Left lung (tissue), 4 donors: ENCODE measurements at regions not wholly inside any gene's neighbourhood (a gene's known extent, or its start where the extent isn't known, plus 50 kb on each side); places are given as distances from the start of the nearest gene placed in this dataset.
A peak's percentile ranks its signal among the peaks of the same experiment; 100 is the strongest.

Experiments used
- ATAC-seq: fragments of 200-7000 bp; cut with Tn5 transposase; one replicate; pipeline ENCODE4 v1.9.1; 2020; ENCODE audit warnings: moderate library complexity
- DNase-seq, 4 donors: peaks; one replicate each; pipeline ENCODE4 v3.0.0-alpha.2; 2013 to 2020
- H3K27ac ChIP-seq, 2 donors: fragments of 200-600 bp; sonication (generic) in 1 of 2; one replicate each; pipeline versions ENCODE4 v1.5.0 to v1.8.0; 2020 to 2021
- H3K27me3 ChIP-seq, 2 donors: fragments of 200-600 bp; sonication (generic) in 1 of 2; one replicate each; pipeline versions ENCODE4 v1.5.0 to v1.8.0; 2020 to 2021
- H3K36me3 ChIP-seq, 2 donors: fragments of 200-600 bp; sonication (generic) in 1 of 2; one replicate each; pipeline versions ENCODE4 v1.5.0 to v1.8.0; 2020 to 2021
- H3K4me1 ChIP-seq, 2 donors: fragments of 200-600 bp; one replicate each; pipeline ENCODE4 v1.8.0; 2021
- H3K4me3 ChIP-seq, 2 donors: fragments of 200-600 bp; sonication (generic) in 1 of 2; one replicate each; pipeline versions ENCODE4 v1.5.0 to v1.8.0; 2020 to 2021; ENCODE audit warnings: mild to moderate bottlenecking in 1 of 2
- H3K9me3 ChIP-seq, 2 donors: fragments of 200-600 bp; sonication (generic) in 1 of 2; one replicate each; pipeline versions ENCODE4 v1.5.0 to v1.8.0; 2020 to 2021
- intact Hi-C, 2 donors: fragments of 100-400 bp; cut with DNase I; formaldehyde crosslinking; loops; one replicate each; pipeline versions ENCODE4 v1.11.2 to v1.14.2; 2022
- TF ChIP-seq, protein P1 (sequence below), 2 donors: fragments of 200-600 bp; sonication (generic) in 1 of 2; IDR thresholded peaks; one replicate each; pipeline versions ENCODE4 v1.5.0 to v1.8.0; 2021; ENCODE audit warnings: antibody characterized with exemption in 2 of 2
- donor health status: DM: no; HTN: yes; CAD: no.
- donor health status: DM: no; HTN: no; CAD: no.

DNA sequence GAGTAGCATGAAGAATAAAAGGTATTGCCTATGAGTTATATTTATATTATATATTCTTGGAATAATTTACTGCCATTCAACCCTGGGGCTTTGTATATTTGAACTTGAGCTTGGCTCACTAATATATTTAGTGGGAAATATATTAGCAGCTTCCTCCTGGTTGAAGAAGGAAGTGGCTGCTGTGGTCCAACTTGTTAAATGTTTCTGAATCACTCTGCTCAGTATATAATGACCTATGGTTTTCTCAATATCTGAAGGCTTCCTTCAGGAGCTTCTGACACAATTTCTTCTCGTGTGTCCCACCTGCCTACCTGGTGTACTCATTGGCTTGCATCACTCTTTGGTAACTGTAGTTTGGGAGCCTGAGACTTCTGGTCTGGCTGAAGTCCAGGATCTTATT lies 646.4 kb downstream of the TBC1D4 start:
- TF ChIP-seq, protein P1, sequence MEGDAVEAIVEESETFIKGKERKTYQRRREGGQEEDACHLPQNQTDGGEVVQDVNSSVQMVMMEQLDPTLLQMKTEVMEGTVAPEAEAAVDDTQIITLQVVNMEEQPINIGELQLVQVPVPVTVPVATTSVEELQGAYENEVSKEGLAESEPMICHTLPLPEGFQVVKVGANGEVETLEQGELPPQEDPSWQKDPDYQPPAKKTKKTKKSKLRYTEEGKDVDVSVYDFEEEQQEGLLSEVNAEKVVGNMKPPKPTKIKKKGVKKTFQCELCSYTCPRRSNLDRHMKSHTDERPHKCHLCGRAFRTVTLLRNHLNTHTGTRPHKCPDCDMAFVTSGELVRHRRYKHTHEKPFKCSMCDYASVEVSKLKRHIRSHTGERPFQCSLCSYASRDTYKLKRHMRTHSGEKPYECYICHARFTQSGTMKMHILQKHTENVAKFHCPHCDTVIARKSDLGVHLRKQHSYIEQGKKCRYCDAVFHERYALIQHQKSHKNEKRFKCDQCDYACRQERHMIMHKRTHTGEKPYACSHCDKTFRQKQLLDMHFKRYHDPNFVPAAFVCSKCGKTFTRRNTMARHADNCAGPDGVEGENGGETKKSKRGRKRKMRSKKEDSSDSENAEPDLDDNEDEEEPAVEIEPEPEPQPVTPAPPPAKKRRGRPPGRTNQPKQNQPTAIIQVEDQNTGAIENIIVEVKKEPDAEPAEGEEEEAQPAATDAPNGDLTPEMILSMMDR (IDR thresholded peaks at IDR 0.05): no peak
- H3K4me3 ChIP-seq: no peak overlapping the region
- peaks cover 0 to 4% of the 10 kb centered on the region in 2 donors for H3K9me3 ChIP-seq
- H3K36me3 ChIP-seq: no peaks in the 10 kb centered on the region
- no peak overlapping the region for H3K27ac ChIP-seq
- DNase-seq: no peak
- no peaks in the 10 kb centered on the region for H3K4me1 ChIP-seq
- ATAC-seq: no peak
- no peaks in the 10 kb centered on the region for H3K27me3 ChIP-seq
- intact Hi-C loops: no loop called here

- intact Hi-C loops: no loop called here
- no peaks in the 10 kb centered on the region for H3K9me3 ChIP-seq
- no peak overlapping the region for H3K4me3 ChIP-seq
- no peaks in the 10 kb centered on the region for H3K4me1 ChIP-seq
- no peaks in the 10 kb centered on the region for H3K27me3 ChIP-seq
- no peak overlapping the region for H3K27ac ChIP-seq
- ATAC-seq (no peak), DNase-seq (no peak)
- no peaks in the 10 kb centered on the region for H3K36me3 ChIP-seq
- TF ChIP-seq, protein P1 (IDR thresholded peaks at IDR 0.05): no peak
Observed at GRCh38 chr13:74825938-74826246, 656.1 kb downstream of the TBC1D4 start.

DNA sequence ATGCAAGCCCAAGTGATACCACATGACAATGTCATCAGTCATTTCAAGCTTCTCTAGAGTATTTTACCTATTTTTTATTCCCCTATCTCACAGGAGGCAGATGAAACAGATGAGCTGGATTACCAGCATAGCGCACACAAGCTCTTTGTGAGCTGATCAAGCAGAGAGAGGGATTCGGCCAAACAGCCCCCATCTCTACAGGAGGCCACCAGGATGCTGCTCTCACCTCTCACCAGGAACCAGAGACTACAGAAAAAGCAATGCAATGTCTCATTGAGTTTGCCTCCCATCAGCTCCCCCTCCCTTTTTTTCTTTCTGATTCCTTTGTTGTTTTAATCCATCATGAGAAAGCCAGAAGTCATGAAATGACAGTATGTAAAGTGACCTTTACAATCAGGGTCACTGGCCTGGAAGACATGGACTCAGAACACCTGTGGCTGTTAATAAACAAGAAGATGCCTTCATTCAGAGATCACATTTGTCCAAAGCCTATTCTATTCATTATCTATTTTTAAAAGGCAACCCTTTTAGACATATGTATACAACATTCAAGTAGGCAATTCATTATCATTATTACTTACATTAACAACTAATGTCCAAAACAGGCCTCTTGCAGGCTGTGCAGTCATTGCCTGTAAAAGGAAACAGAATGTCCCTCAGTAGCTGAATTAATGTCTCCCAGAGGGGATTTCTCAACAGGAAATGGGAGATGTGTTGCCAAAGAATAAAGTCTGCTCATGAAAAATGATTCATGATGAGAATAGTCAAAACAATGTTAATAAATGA lies 656.6 kb downstream of the TBC1D4 start:
- ATAC-seq (no peak), DNase-seq (peak in 2 of 4 donors; percentile 5 to 16)
- H3K27me3 ChIP-seq: no peaks in the 10 kb centered on the region
- TF ChIP-seq, protein P1 (IDR thresholded peaks at IDR 0.05): no peak
- intact Hi-C loops: no loop called here
- H3K36me3 ChIP-seq: no peaks in the 10 kb centered on the region
- no peaks in the 10 kb centered on the region for H3K4me1 ChIP-seq
- no peaks in the 10 kb centered on the region for H3K9me3 ChIP-seq
- no peak overlapping the region for H3K27ac ChIP-seq
- no peak overlapping the region for H3K4me3 ChIP-seq

DNA sequence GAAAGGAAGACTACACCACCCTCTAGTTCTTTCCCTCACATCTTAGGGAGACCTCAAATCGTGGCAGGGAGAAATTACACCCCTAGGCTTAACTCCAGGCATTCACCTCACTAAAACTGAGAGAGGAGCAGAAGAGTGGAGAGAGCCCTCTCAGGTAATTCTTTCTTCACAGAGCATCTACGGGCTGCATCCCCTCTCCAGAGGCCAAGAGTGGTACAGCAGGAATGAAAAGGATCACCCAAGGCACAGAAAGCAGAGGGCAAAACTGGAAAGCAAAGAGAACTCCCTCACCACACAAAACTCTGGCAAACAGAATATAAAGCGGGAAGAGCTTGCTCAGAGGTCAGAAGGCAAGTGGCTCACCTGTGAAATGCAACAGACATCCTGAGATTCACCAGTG lies 661.2 kb downstream of the TBC1D4 start:
- no peak overlapping the region for H3K27ac ChIP-seq
- no peak overlapping the region for H3K4me3 ChIP-seq
- intact Hi-C loops: no loop called here
- DNase-seq (no peak), ATAC-seq (no peak)
- H3K27me3 ChIP-seq: no peaks in the 10 kb centered on the region
- no peaks in the 10 kb centered on the region for H3K9me3 ChIP-seq
- H3K4me1 ChIP-seq: no peaks in the 10 kb centered on the region
- TF ChIP-seq, protein P1 (IDR thresholded peaks at IDR 0.05): no peak
- no peaks in the 10 kb centered on the region for H3K36me3 ChIP-seq

DNA sequence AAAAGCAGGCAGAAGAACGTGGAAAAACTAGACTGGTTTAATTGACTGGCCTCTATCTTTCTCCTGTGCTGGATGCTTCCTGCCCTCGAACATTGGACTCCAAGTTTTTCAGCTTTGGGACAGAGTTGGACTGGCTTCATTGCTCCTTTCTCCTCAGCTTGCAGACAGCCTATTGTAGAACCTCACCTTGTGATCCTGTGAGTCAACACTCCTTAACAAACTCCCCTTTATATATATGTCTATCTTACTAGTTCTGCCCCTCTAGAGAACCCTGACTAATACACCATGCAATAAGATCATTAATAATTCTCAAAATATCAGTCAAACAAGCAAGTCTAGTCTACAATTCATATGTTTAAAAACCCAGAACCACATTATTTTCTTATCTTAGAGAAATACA lies 662.4 kb downstream of the TBC1D4 start:
- TF ChIP-seq, protein P1 (IDR thresholded peaks at IDR 0.05): no peak
- intact Hi-C loops: no loop called here
- H3K27me3 ChIP-seq: no peaks in the 10 kb centered on the region
- no peaks in the 10 kb centered on the region for H3K4me1 ChIP-seq
- no peaks in the 10 kb centered on the region for H3K9me3 ChIP-seq
- ATAC-seq (no peak), DNase-seq (no peak)
- no peak overlapping the region for H3K4me3 ChIP-seq
- H3K27ac ChIP-seq: no peak overlapping the region
- H3K36me3 ChIP-seq: no peaks in the 10 kb centered on the region
